ENCODE measurements at regions not wholly inside any gene's neighbourhood (a gene's known extent, or its start where the extent isn't known, plus 50 kb on each side); places are given as distances from the start of the nearest gene placed in this dataset.
A peak's percentile ranks its signal among the peaks of the same experiment; 100 is the strongest.

DNA sequence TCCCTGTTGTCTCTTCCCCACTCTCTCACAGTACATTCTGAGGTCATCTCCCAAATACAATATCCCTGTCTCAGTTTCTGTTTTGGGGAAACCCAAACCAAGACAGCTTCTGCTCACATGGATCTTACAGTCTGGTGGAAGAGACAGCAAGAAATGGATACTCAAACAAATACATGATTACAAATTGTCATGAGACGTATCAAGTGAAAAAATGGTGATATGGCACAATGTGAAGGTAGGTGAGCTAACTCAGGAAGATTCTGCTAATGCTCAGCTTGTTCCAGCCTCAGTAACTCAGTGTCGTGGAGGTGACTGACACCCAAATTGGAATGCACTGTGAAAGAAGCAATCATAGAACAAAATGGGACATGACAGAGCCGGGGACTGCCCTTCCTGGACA, 68.3 kb downstream of the CHST1 start:
- Histone ChIP-seq H3K27me3 (no peaks in the 10 kb centered on the region), H3K4me1 (no peaks in the 10 kb centered on the region), H3K4me3 (no peak overlapping the region), H3K27ac (no peak overlapping the region), H3K9me3 (no peaks in the 10 kb centered on the region), H3K36me3 (no peaks in the 10 kb centered on the region)
- TF ChIP-seq, protein P1, sequence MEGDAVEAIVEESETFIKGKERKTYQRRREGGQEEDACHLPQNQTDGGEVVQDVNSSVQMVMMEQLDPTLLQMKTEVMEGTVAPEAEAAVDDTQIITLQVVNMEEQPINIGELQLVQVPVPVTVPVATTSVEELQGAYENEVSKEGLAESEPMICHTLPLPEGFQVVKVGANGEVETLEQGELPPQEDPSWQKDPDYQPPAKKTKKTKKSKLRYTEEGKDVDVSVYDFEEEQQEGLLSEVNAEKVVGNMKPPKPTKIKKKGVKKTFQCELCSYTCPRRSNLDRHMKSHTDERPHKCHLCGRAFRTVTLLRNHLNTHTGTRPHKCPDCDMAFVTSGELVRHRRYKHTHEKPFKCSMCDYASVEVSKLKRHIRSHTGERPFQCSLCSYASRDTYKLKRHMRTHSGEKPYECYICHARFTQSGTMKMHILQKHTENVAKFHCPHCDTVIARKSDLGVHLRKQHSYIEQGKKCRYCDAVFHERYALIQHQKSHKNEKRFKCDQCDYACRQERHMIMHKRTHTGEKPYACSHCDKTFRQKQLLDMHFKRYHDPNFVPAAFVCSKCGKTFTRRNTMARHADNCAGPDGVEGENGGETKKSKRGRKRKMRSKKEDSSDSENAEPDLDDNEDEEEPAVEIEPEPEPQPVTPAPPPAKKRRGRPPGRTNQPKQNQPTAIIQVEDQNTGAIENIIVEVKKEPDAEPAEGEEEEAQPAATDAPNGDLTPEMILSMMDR (IDR thresholded peaks at IDR 0.05), result no peak
- no peak for DNase-seq (ENCODE audit: low spot score in 2 of 2)
- intact Hi-C loops (cut with DNase I), result no loop called here

DNA sequence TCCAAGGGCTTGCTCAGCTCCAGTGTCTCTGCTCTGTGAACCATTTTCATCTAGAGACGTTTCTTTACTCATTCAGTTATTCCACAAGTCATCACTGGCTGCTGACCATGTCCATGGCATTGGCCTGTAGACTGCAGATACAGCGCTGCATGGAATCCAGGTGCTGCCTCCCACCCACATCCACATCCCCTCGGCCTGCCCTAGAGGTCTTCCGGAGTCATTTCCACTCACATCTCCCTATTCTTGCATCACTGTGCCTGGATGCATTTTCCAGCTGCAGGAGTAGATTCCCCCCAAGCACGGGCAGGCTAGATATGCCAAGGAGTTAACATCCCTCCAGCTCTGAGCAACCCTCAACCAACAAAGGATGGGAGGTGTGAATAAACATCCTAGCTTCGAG, 68.9 kb downstream of the CHST1 start:
- TF ChIP-seq, protein P1 (IDR thresholded peaks at IDR 0.05), result no peak
- DNase-seq (ENCODE audit: low spot score in 2 of 2), result no peak
- no peaks in the 10 kb centered on the region for H3K4me1 ChIP-seq
- H3K9me3 ChIP-seq, result no peaks in the 10 kb centered on the region
- H3K36me3 ChIP-seq, result no peaks in the 10 kb centered on the region
- no peak overlapping the region for H3K4me3 ChIP-seq
- H3K27ac ChIP-seq, result no peak overlapping the region
- no peaks in the 10 kb centered on the region for H3K27me3 ChIP-seq
- intact Hi-C loops (cut with DNase I), result no loop called here

DNA sequence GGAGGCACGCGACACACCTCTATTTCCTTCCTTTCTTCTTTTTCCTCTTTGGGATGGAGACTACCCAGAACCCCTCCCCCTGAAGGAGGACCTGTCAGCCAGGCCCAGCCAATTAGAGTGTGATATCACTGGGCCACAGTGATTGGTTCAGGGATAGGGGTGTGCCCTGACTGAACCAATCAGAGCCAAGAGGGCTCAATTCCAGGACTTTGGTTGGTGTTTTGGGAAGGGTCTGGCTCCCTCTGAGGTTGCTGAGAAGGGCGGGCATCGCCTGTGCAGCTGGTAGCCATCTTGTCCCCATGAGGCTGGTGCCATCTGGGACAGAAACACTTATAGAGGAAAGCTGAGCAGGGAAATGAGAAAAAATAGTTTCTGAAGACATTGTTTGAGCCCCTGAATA, 71.4 kb downstream of the CHST1 start:
- no peak for DNase-seq (ENCODE audit: low spot score in 2 of 2)
- Histone ChIP-seq H3K27ac (no peak overlapping the region), H3K27me3 (no peaks in the 10 kb centered on the region), H3K4me3 (no peak overlapping the region), H3K4me1 (peaks cover 7 to 9% of the 10 kb centered on the region in 2 donors), H3K36me3 (no peaks in the 10 kb centered on the region), H3K9me3 (no peaks in the 10 kb centered on the region)
- TF ChIP-seq, protein P1 (IDR thresholded peaks at IDR 0.05), result no peak
- intact Hi-C loops (cut with DNase I), result loop anchor here (5.0 kb wide), 1 partner anchor 178 kb away; no protein-coding TSS in a partner anchor

DNA sequence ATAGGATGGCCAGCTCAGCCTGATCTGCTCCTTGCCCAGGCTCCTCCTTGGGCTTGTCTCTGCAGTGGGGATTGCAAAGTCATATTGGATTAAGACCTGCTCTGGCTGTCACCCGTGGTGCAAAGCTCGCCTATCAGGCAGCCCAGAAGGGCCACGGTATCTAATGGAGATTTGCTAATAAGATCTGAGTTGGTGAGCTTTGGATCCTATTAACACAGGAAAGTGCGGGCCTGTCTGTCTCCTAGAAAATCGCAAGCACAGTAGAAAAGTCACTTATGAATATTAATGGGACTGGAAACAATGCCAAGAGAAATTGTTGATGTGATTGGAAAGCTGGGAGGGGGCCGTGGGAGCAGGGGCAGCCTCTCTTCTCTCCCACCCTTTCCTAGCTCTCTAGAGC, 72.8 kb downstream of the CHST1 start:
- intact Hi-C loops (cut with DNase I), result loop anchor here (5.0 kb wide), 1 partner anchor 180 kb away; no protein-coding TSS in a partner anchor
- H3K4me3 ChIP-seq, result no peak overlapping the region
- TF ChIP-seq, protein P1 (IDR thresholded peaks at IDR 0.05), result no peak
- no peaks in the 10 kb centered on the region for H3K36me3 ChIP-seq
- peaks cover 7 to 9% of the 10 kb centered on the region in 2 donors for H3K4me1 ChIP-seq
- H3K27ac ChIP-seq, result no peak overlapping the region
- DNase-seq (ENCODE audit: low spot score in 2 of 2), result no peak
- H3K9me3 ChIP-seq, result no peaks in the 10 kb centered on the region
- H3K27me3 ChIP-seq, result no peaks in the 10 kb centered on the region

DNA sequence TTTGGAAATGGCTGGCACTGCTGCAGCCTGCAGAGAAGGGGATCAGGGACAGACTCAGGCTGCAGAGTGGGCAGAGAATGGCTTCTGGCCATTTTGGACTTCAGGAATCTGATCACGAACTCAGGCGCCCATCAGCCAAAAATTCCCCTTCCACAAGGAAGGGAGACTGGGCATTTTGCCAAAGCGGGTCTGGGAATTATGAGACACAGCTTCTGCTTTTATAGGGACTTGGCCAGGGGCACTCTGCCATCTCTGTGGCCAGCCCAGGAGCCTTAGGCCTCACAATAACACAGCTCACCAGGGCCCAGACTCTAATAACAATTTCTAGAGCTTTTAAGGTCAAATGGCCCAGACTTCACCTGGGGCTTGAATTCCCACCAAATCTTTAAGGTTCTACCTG, 74.7 kb downstream of the CHST1 start:
- intact Hi-C loops (cut with DNase I), result loop anchor here (5.0 kb wide), 1 partner anchor 182 kb away; no protein-coding TSS in a partner anchor
- peak; percentile 12 to 85 for DNase-seq (ENCODE audit: low spot score in 2 of 2)
- TF ChIP-seq, protein P1 (IDR thresholded peaks at IDR 0.05), result no peak
- peaks cover 7 to 9% of the 10 kb centered on the region in 2 donors for H3K4me1 ChIP-seq
- H3K36me3 ChIP-seq, result no peaks in the 10 kb centered on the region
- H3K9me3 ChIP-seq, result no peaks in the 10 kb centered on the region
- H3K27me3 ChIP-seq, result no peaks in the 10 kb centered on the region
- H3K4me3 ChIP-seq, result no peak overlapping the region
- peak overlapping the region in 1 of 2 donors; percentile 26 for H3K27ac ChIP-seq

DNA sequence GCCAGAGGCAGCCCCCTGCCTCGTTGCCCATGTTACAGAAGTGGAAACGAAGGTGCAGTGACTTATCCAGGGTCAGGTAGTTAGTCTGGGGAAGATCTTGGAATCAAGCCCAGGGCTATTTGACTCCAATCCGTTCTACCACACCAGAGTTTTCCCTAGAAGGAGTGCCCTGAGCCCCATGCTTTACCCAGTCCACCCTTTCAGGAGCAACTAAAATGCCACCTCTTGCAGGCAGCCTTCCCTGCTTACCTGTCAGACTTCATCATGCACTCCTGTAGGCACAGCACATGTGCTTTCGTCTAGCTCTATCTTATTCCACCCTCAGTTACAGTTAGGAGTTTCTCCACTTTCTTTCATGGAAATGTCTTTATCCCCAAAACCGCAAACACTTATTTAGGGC, 80.2 kb downstream of the CHST1 start:
- no peak overlapping the region for H3K27ac ChIP-seq
- H3K27me3 ChIP-seq, result no peaks in the 10 kb centered on the region
- H3K4me1 ChIP-seq, result no peaks in the 10 kb centered on the region
- H3K9me3 ChIP-seq, result no peaks in the 10 kb centered on the region
- DNase-seq (ENCODE audit: low spot score in 2 of 2), result no peak
- no peak overlapping the region for H3K4me3 ChIP-seq
- H3K36me3 ChIP-seq, result no peaks in the 10 kb centered on the region
- TF ChIP-seq, protein P1 (IDR thresholded peaks at IDR 0.05), result no peak
- intact Hi-C loops (cut with DNase I), result no loop called here

All from ascending aorta (tissue), 2 donors.